Stimulated activated CD4-positive, alpha-beta T cell treated with anti-CD3 and anti-CD28 coated beads, TNF-alpha, amount 100 ng/mL, for 48 hours (primary cell): ENCODE measurements at regions not wholly inside any gene's neighbourhood (a gene's known extent, or its start where the extent isn't known, plus 50 kb on each side); places are given as distances from the start of the nearest gene placed in this dataset.
"Not testable (repeated sequence)": the region's sequence is repeated elsewhere in the genome, so short reads cannot be mapped to it uniquely, and the experiment has no call there.

ENCODE experiments used
- DNase-seq, 3 donors: peaks; one replicate each; pipeline ENCODE4 v3.0.0-alpha.2; 2020; ENCODE audit warnings: low read depth in 3 of 3

GRCh38 chr4:38467296-38467695 is 196.7 kb upstream of the KLF3 start:
- DNase-seq = no peak

GRCh38 chr4:38468339-38468866 is 195.6 kb upstream of the KLF3 start:
- DNase-seq = no peak

- DNase-seq = no peak
Measured at GRCh38 chr4:38469410-38469809, 194.6 kb upstream of the KLF3 start.

- DNase-seq = no peak
Measured at GRCh38 chr4:38470735-38471262, 193.2 kb upstream of the KLF3 start.

GRCh38 chr4:38482696-38483095 is 181.3 kb upstream of the KLF3 start:
- DNase-seq = no peak

GRCh38 chr4:38483628-38484027 is 180.4 kb upstream of the KLF3 start:
- not testable (repeated sequence) for DNase-seq

- DNase-seq = no peak
Measured at GRCh38 chr4:38489011-38489861, 174.8 kb upstream of the KLF3 start.

- no peak for DNase-seq
Measured at GRCh38 chr4:38489924-38490639, 173.9 kb upstream of the KLF3 start.

- no peak for DNase-seq
Measured at GRCh38 chr4:38490753-38491446, 173.1 kb upstream of the KLF3 start.

GRCh38 chr4:38491854-38492478 is 172.0 kb upstream of the KLF3 start:
- no peak for DNase-seq

GRCh38 chr4:38493066-38493465 is 170.9 kb upstream of the KLF3 start:
- DNase-seq = no peak

- DNase-seq = no peak
Measured at GRCh38 chr4:38495446-38495845, 168.6 kb upstream of the KLF3 start.

- no peak for DNase-seq
Measured at GRCh38 chr4:38497121-38497520, 166.9 kb upstream of the KLF3 start.

- no peak for DNase-seq
Measured at GRCh38 chr4:38499101-38499500, 164.9 kb upstream of the KLF3 start.

- no peak for DNase-seq
Measured at GRCh38 chr4:38500433-38500832, 163.6 kb upstream of the KLF3 start.

GRCh38 chr4:38501698-38502097 is 162.3 kb upstream of the KLF3 start:
- no peak for DNase-seq

GRCh38 chr4:38503689-38504395 is 160.2 kb upstream of the KLF3 start:
- no peak for DNase-seq

- no peak for DNase-seq
Measured at GRCh38 chr4:38504396-38504715, 159.6 kb upstream of the KLF3 start.

GRCh38 chr4:38509551-38509950 is 154.4 kb upstream of the KLF3 start:
- no peak for DNase-seq

- DNase-seq = no peak
Measured at GRCh38 chr4:38510201-38510600, 153.8 kb upstream of the KLF3 start.

- no peak for DNase-seq
Measured at GRCh38 chr4:38511702-38512101, 152.3 kb upstream of the KLF3 start.
